GM19023 (cell line): ENCODE measurements at regions not wholly inside any gene's neighbourhood (a gene's known extent, or its start where the extent isn't known, plus 50 kb on each side); places are given as distances from the start of the nearest gene placed in this dataset.
"Not testable (repeated sequence)": the region's sequence is repeated elsewhere in the genome, so short reads cannot be mapped to it uniquely, and the experiment has no call there.

Source experiments
- ATAC-seq: cut with Tn5 transposase; IDR thresholded peaks from one replicate; pipeline ENCODE4 v1.9.1; 2021; ENCODE audit warnings: mild to moderate bottlenecking, moderate library complexity; ENCODE audit not compliant: unreplicated experiment

DNA sequence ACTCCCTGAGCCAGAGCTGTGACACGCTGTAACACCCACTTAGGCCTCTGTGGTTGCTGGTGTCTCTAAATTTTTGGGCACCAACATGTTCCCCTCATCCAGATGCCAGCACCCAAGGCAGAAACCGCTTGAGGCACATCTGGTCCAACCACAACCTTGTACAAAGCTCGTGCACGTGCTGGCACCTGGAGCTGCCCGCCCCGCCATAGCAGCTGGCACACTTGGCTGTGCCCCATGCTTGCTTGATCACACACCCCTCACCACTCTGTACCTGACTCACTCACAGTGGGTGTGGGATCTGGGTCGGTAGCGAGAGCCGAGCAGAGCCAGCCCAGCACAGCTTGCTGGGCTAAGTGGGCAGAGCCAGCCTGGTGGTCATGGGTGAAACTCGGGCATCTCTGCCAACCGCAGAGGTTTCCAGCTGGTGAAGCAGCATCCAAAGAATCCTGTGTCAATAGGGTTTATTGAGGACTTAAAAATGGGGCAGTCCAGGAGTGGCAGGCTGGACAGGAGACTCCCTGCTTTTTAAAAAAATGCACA is 1210.4 kb downstream of the TYW1 start:
- no peak for ATAC-seq

DNA sequence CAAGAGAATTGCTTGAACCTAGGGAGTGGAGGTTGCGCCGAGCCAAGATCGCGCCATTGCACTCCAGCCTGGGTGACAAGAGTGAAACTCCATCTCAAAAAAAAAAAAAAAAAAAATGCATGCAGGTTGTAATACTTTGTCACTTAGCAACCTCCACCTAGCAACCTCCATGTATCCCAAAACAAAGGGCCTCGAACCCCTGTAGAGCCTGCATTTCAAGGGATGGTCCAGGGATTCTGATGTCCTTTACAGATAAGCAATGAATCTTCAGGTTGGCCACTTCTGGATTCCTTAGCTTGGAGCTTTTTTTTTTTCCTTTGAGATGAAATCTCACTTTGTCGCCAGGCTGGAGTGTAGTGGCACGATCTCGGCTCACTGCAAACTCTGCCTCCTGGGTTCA is 1211.0 kb downstream of the TYW1 start:
- no peak for ATAC-seq

DNA sequence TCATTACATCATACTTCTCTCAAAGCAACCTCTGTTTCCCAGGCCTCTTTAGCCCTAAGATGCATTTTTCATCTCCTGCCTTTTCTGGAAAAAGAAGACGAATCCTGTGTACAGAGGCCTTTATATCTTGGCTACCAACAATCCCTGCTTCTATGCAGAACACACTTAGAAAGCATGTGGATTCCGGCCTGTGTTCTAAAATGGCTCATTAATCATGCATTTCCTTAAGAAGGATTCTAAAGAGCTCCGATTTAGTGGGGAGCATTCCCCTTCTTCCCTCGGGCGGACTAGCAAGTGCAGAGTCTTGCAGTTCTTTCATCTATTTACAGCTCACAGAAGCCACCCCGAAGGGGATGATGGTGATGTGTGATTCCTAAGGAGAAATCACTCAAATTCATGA is 1212.9 kb downstream of the TYW1 start:
- ATAC-seq, result no peak

DNA sequence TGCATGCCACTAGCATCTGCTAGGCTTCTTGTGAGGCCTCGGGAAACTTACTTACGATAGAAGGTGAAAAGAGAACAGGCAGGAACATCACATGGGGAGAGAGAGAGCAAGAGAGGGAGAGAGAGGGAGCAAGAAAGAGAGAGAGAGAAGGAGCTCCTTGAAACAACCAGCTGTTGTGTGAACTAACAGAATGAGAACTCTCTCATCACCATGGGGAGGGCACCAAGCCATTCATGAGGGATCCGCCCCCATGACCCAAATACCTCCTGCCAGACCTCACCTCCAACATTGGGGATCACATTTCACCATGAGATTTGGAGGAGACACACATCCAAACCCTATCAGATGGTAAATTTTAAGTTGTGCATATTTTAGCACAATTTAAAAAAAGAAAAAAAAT is 1217.2 kb downstream of the TYW1 start:
- ATAC-seq, result no peak

DNA sequence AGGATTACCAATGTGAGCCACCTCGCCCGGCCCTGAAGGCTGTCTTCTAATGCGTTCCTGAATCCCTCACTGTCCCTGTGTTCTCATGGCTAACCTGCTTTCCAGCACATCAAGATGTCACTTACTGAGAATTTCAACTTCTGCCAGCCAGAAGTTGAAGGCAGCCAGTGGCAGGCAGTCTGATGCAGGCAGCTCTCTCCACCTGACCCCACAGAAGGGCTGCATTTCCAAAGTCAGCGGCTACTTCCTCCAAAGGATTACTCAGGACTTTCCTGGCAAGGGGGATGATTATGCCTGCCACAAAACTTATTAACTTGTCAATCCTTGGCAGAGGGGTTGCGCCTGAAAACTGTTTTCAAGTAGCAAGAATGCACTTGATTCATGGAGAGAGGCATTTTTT is 1219.4 kb downstream of the TYW1 start:
- no peak for ATAC-seq

DNA sequence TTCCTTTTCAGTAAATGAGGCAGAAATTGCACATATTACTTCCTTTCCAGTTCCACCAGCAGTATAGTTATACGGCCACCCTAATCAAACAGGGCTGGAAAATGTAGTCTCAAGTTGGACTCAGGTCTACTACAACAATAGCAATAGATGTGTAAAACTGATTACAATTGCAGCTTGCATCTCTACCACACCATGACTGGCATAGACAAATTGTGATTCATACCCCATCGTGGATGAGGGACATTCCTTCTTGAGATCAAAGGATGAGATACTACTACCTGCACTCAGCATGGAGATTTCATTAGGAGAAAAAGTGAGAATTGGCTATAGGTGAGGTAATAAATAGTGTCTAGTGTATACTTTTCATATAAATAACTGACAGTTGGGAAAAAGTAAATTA is 1220.8 kb downstream of the TYW1 start:
- ATAC-seq, result no peak

DNA sequence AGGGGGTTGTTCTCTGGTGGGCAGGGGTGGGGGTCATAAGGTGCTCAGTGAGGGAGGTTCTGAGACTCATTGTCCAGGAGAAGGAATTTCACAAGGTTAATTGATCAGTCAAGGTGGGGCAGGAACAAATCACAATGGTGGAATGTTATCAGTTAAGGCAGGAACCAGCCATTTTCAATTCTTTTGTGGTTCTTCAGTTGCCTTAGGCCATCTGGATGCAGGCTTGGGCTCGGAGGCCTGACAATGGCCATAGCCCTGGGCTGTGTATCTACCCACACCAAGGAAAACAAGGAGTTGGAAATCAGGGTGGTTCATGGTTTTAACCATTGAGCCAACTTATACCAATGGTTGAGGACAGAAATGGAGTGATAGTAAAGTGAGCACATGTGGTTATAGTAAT is 1221.8 kb downstream of the TYW1 start:
- no peak for ATAC-seq

DNA sequence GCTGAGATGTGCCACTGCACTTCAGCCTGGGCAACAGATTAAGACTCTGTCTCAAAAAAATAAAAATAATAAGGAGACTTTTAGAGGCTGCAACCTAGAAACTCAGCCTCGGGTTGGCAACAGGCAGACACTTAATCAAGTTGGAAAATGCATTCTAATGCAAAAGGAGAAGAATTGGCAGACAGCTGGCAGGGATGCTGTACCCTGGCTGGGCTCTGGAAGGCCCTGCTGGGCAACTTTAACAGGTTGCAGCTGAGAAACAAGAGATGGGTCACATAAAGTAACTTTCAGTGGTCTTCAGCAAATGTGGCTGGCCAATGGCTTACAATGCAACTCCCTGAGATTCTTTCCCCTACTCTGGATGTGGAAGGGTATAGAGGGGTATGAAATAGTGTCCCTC is 1225.7 kb downstream of the TYW1 start:
- no peak for ATAC-seq

DNA sequence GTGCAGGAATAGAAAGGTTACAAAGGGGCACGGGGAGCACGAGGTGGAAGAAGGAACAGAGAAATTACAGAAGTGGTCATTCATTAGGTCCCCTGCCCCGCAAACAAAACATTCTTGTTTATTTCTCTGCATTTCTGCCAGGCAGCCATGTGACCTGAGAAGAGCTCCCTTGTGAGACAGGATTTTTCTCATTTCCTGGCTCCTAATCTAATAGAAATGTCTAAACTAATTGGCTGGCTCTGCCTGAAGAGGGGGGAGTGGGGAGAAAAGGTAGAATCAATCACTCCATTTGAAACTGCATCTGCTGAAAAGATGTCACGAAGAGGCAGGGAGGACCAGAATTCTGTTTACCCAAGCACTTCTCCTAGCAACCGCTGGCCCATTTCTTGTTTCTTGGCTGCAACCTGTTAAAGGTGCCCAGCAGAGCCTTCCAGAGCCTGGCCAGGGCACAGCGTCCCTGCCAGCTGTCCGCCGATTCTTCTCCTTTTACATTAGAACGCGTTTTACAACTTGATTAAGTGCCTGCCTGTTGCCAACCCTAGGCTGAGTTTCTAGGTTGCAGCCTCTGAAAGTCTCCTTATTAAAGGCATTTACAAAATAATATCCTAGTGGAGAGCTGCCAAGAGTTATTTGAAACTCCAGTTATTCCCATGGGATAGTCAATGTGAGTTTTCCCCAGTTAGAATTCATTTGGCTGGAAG is 1227.6 kb downstream of the TYW1 start:
- no peak for ATAC-seq

DNA sequence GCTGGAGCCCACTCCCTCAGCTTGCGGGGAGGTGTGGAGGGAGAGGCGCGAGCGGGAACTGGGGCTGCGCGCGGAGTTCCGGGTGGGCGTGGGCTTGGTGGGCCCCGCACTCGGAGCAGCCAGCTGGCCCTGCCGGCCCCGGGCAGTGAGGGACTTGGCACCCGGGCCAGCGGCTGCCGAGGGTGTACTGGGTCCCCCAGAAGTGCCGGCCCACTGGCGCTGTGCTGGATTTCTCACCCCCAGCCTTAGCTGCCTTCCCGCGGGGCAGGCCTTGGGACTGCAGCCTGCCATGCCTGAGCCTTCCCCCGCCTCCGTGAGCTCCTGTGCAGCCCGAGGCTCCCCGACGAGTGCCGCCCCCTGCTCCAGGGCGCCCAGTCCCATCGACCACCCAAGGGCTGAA is 1234.4 kb downstream of the TYW1 start:
- not testable (repeated sequence) for ATAC-seq

DNA sequence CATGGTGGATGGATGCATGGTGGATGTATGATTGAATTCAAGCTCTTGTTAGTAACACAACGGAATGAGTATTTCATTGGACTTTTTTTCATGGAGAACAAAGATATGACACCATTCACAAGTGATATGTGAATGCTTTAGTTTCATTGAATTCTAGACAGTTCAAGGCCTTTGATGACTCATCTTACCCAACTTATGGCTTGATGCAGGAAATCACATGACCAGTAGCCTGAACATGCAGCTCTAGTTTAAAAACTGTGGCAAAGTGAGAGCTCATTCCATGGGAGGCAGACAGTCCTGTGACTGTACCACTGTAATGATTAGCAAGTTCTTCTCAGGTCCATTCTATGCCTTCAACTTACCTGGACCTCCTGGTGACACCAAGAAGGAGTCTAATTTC is 1239.3 kb downstream of the TYW1 start:
- ATAC-seq, result no peak

DNA sequence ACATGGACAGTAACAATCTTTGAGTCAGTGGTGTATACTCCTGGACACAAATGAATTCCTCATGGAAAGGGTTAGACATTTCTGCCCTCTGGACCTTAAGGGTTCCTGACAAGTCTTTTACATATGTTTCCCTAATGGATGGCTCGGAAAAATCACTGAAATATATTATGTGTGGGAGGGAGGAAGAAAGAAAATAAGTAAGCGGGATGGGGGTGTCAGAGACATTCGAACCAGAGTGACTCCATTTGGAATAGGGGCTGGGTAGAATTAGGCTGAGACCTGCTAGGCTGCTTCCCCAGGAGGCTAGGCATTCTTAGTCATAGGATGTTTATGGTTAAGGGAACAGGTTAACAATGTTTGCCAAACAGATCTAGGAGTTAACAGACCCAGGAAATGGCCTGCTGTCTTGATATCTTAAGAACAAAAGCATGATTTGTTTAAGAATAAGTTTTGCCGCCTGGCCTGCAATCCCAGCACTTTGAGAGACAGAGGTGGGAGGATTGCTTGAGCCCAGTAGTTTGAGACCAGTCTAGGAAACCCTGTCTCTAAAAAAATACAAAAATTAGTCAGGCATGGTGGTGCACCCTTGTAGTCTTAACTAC is 1241.7 kb downstream of the TYW1 start:
- ATAC-seq, result no peak

DNA sequence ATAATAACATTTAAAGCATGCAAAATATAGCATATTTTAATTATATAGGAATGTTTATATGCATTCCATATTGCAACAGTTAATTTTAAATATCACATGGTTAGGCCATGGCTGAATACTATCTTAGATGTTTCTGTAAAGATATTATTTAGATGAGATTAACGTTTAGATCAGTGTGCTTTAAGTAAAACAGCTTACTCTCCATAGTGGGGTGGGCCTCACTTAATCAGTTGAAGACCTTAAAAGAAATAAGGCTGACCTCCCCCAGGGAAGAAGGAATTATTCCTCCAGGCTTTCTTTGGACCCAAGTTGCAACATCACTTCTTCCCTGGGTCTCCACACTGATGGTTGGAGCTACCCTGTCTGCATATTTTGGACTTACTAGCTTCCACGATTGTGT is 1246.5 kb downstream of the TYW1 start:
- ATAC-seq, result no peak

DNA sequence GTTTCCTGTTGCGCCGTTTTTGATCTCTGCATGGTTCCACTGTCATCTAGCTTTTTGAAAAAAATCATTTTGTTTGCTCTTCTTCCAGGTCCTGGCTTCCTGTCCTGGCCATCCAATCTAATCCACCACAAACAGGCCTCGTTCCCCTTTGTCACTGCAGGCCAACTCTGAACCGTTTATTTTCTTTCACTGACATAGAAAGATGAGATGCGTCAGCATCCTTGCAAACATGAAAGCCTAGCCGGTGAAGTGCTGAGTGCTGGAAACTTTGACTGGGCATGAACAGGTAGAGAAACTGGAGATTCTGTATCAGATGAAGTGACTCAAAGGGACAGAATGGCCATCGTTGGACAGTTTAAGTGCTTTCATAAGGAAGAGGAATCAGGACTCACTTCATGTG is 1247.8 kb downstream of the TYW1 start:
- ATAC-seq, result no peak

DNA sequence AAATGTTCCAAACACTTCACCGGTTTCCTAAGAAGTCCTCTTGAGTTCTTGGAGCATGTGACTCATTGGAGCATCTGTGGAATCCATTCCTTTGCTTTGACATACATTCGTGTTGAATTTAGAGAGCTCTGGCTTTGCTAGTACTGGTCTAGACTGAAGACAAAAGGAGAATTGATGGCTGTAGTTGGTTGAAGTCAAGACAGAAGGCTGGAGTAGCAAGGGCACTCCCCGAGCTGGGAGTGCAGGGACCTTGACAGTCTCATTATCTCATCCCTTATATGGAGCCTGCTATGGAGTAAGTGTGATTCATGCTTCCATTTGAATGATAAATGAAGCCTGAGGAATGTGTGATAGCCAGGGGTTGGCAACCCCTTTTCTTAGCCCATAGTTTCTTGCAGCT is 1249.1 kb downstream of the TYW1 start:
- no peak for ATAC-seq

DNA sequence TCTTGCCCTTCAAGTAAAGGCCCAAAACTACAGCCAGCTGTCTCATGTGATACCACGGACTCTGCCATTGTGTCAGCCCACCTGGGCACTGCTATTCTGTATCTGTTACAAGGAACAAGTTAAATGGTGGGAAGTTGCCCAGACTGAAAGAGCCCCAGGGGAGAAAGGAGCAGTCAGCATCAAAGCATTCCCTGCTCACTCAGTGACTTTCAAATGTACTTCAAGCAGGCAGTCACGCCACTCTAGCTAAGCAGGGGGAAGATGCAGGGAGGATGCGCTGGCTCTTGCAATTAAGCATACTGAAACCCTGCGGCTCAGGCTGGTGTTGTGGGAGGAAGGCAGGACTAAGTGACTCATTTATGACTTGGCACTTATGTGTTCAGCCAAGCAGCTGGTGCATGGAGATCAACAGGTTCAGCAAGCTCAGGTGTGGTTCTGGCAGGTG is 1249.6 kb downstream of the TYW1 start:
- no peak for ATAC-seq

DNA sequence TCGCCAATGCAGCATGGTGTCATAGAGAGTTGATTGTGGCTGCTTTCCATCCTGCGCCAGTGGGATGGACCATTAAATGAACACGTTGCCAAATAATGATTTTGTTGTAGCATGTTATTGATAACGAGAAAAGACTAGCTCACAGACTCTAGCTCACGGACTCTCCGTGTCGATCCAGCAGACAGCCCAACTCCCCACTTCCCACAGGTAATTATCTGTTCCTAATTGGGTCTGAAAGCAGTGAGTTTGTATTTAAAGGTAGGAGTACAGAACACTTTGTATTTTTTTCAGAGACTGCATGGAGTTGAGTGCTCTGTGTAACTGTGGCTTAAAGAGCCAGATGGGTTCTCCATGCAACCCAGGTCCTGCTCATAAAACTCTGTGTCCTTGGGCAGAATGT is 1250.5 kb downstream of the TYW1 start:
- no peak for ATAC-seq

DNA sequence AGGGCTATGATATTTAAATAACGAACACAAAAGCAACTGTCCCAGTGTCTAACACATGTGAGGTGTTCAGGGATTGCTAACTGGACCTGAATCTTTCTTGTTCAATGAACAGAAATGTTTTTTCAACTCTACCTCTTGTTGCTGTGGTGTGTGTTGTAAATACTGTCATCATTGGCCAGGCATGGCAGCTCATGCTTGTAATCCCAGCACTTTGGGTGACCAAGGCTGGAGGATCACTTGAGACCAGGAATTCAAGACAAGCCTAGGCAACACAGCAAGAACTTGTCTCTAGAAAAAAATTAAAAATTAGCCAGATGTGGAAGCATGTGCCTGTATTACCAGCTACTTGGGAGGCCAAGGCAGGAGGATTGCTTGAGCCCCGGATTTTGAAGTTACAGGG is 1250.9 kb downstream of the TYW1 start:
- no peak for ATAC-seq

DNA sequence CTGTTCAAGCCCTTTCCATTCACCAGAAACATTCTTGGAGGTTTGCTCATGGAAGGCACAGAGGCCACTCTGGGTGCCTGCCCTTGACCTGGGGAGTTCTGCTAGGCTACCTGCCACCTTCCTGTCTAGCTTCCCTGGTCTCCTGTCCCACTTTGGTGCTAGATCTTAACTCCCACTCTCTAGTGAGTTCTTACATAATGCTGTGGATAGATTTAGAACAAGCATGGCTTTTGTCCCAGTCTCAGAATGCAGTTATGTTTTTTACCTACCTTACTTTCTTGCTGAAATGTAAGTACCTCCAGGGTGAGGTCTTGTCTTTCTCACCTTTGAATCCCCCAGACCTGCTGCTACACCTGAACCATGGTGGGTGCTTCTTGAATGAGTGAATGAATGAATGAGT is 1252.3 kb downstream of the TYW1 start:
- ATAC-seq, result no peak

DNA sequence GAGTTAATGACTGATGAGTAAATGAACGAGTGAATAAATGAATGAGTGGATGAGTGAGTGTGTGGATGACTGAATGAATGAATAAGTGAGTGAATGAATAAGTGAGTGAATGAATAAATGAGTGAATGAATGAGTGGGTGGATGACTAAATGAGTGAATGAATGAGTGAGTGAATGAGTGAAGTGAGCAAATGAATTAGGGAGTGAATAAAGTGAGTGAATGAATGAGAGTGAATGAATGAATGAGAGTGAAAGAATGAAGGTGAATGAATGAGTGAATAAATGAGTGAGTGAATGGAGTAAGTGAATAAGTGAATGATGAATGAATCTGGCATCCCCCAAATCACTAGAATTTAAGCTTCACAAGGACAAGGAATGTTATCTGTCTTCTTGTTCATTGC is 1253.0 kb downstream of the TYW1 start:
- ATAC-seq, result no peak

DNA sequence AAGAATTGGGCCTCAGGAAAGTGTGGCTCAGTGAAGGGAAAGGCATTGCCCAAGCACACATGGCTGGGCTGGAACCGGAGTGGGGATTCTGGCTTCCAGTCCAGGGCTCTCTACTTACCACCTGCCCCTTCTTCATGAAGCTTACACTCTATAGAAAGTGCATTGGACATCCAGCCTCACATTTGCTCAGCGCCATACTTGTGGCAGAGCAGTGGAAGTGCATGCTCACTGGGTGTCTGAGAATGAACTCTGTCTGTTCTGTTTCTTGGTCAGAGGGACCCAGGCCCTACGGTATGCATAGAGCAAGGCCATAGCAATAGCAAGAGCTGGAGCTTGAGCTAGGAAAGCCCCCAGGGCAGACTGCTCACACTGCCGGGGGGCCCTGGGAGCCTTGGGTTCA is 1253.5 kb downstream of the TYW1 start:
- ATAC-seq, result no peak

DNA sequence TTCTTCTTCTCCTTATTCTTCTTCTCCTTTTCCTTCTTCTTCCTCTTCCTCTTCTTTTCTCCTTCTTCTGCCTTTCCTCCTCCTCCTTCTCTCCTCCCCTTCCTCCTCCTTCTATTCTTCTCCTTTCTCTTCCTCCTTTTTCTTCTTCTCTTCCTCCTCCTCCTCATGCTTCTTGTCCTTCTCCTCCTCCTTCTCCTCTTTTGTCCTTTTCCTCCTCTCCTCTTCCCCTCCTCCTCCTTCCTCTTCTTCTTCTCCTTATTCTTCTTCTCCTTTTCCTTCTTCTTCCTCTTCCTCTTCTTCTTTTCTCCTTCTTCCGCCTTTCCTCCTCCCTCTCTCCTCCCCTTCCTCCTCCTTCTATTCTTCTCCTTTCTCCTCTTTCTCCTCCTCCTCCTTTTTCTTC is 1258.2 kb downstream of the TYW1 start:
- not testable (repeated sequence) for ATAC-seq

DNA sequence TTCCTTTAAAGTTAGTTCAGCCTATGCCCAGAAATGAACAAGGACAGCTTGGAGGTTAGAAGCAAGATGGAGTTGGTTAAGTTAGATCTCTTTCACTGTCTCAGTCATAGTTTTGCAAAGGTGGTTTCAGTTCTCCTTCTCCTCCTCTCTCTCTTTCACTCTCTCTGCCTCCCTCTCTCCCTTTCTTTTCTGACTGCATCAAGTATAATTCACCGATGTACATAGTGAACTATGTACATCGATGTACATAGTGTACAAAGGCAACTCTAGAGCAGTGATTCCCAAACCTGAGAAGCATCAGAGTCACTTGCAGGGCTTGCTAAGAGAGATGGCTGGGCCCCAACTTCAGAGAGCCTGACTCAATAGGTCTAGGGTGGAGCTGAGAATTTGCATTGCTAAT is 1259.7 kb downstream of the TYW1 start:
- ATAC-seq, result no peak
